GM23338 (cell line): ENCODE measurements at regions not wholly inside any gene's neighbourhood (a gene's known extent, or its start where the extent isn't known, plus 50 kb on each side); places are given as distances from the start of the nearest gene placed in this dataset.

ENCODE experiments used
- ATAC-seq: fragments of 200-7000 bp; cut with Tn5 transposase; 3 replicates; pipeline ENCODE4 v1.9.1; 2020
- DNase-seq: peaks from one replicate; pipeline ENCODE4 v3.0.0-alpha.2; 2015; ENCODE audit warnings: low spot score
- H2AFZ ChIP-seq: fragments of 200-600 bp; sonication (generic); 2 replicates; pipeline ENCODE4 v1.8.0; 2016; ENCODE audit warnings: antibody characterized with exemption, mild to moderate bottlenecking, moderate library complexity
- H3F3A ChIP-seq: fragments of 200-600 bp; sonication (generic); replicated peaks from 2 replicates; pipeline ENCODE4 v1.8.0; 2017; ENCODE audit warnings: antibody characterized with exemption, mixed run types, low read depth
- H3K27ac ChIP-seq: fragments of 200-600 bp; sonication (generic); 2 replicates; pipeline ENCODE4 v1.6.1; 2016; ENCODE audit warnings: low read depth
- H3K27me3 ChIP-seq: fragments of 200-600 bp; sonication (generic); 2 replicates; pipeline ENCODE4 v1.8.0; 2016; ENCODE audit warnings: mild to moderate bottlenecking, mixed run types, moderate library complexity; ENCODE audit not compliant: insufficient read depth
- H3K36me3 ChIP-seq: fragments of 200-600 bp; sonication (generic); 2 replicates; pipeline ENCODE4 v1.8.0; 2016; ENCODE audit warnings: mild to moderate bottlenecking; ENCODE audit not compliant: insufficient read depth
- H3K4me1 ChIP-seq: fragments of 200-600 bp; sonication (generic); 2 replicates; pipeline ENCODE4 v1.8.0; 2016; ENCODE audit warnings: mild to moderate bottlenecking, moderate library complexity; ENCODE audit not compliant: insufficient read depth
- H3K4me2 ChIP-seq: fragments of 200-600 bp; sonication (generic); 2 replicates; pipeline ENCODE4 v1.7.1; 2017; ENCODE audit warnings: mixed run types
- H3K4me3 ChIP-seq: fragments of 200-600 bp; sonication (generic); 2 replicates; pipeline ENCODE4 v1.6.1; 2016; ENCODE audit warnings: mixed run types
- H3K79me2 ChIP-seq: fragments of 200-600 bp; sonication (generic); replicated peaks from 2 replicates; pipeline ENCODE4 v1.8.0; 2017; ENCODE audit warnings: mild to moderate bottlenecking; ENCODE audit not compliant: insufficient read depth
- H3K9me2 ChIP-seq: fragments of 200-600 bp; sonication (generic); 2 replicates; pipeline ENCODE4 v1.8.0; 2017; ENCODE audit not compliant: insufficient read depth
- H4K20me1 ChIP-seq: fragments of 200-600 bp; sonication (generic); replicated peaks from 2 replicates; pipeline ENCODE4 v1.8.0; 2017; ENCODE audit warnings: mild to moderate bottlenecking; ENCODE audit not compliant: insufficient read depth
- H3K27ac Mint-ChIP-seq: 2 replicates; pipeline ENCODE4 v1.8.0; 2020; ENCODE audit warnings: inconsistent platforms, mild to moderate bottlenecking, moderate library complexity, mixed read lengths
- H3K27me3 Mint-ChIP-seq: 3 replicates; pipeline ENCODE4 v1.8.0; 2022; ENCODE audit warnings: low read depth, mild to moderate bottlenecking, moderate library complexity, mixed read lengths, inconsistent platforms; ENCODE audit not compliant: insufficient read depth, poor library complexity
- H3K36me3 Mint-ChIP-seq: 3 replicates; pipeline ENCODE4 v1.8.0; 2021; ENCODE audit warnings: low read depth, mild to moderate bottlenecking, inconsistent platforms, moderate library complexity, mixed read lengths
- H3K4me1 Mint-ChIP-seq: 3 replicates; pipeline ENCODE4 v1.8.0; 2020; ENCODE audit warnings: mild to moderate bottlenecking, inconsistent platforms, mixed read lengths
- H3K4me3 Mint-ChIP-seq: 3 replicates; pipeline ENCODE4 v1.8.0; 2021; ENCODE audit warnings: moderate library complexity, mild to moderate bottlenecking, inconsistent platforms, mixed read lengths
- H3K9me3 Mint-ChIP-seq: 3 replicates; pipeline ENCODE4 v1.8.0; 2020; ENCODE audit warnings: moderate library complexity, mild to moderate bottlenecking, inconsistent platforms, mixed read lengths
- CREB1 ChIP-seq: fragments of 250-450 bp; sonication (Bioruptor Pico); IDR thresholded peaks from 2 replicates; pipeline ENCODE4 v1.5.0; 2020; ENCODE audit warnings: low read depth, mild to moderate bottlenecking, moderate library complexity
- CTCF ChIP-seq, 2 experiments: fragments of 200-600 bp in 1 of 2; sonication (generic) in 1 of 2; conservative IDR thresholded peaks; 2 replicates each; pipeline versions ENCODE4 v1.5.1 to v1.6.1; 2016 to 2017; ENCODE audit warnings: antibody characterized with exemption in 2 of 2, low read depth in 2 of 2, mild to moderate bottlenecking in 2 of 2, moderate library complexity in 1 of 2
- ETS1 ChIP-seq: IDR thresholded peaks from 2 replicates; pipeline ENCODE4 v1.6.1; 2016; ENCODE audit warnings: antibody characterized with exemption
- EZH2 ChIP-seq: fragments of 200-600 bp; sonication (generic); IDR thresholded peaks from one replicate; pipeline ENCODE4 v1.8.0; 2017; ENCODE audit warnings: antibody characterized with exemption, mild to moderate bottlenecking, low read depth; ENCODE audit not compliant: unreplicated experiment
- EZH2phosphoT487 ChIP-seq: fragments of 200-600 bp; sonication (generic); IDR thresholded peaks from one replicate; pipeline ENCODE4 v1.8.1; 2018; ENCODE audit warnings: antibody characterized with exemption; ENCODE audit not compliant: unreplicated experiment
- JUNB ChIP-seq: IDR thresholded peaks from one replicate; pipeline ENCODE4 v1.6.1; 2016; ENCODE audit warnings: antibody characterized with exemption; ENCODE audit not compliant: unreplicated experiment
- NANOG ChIP-seq: IDR thresholded peaks from 2 replicates; pipeline ENCODE4 v1.6.1; 2016; ENCODE audit warnings: antibody characterized with exemption, borderline replicate concordance
- POLR2AphosphoS5 ChIP-seq: IDR thresholded peaks from 2 replicates; pipeline ENCODE4 v1.6.1; 2016; ENCODE audit warnings: antibody characterized with exemption, low read depth
- REST ChIP-seq: IDR thresholded peaks from one replicate; pipeline ENCODE4 v1.6.1; 2018; ENCODE audit warnings: antibody characterized with exemption; ENCODE audit not compliant: unreplicated experiment
- STAT1 ChIP-seq: IDR thresholded peaks from one replicate; pipeline ENCODE4 v1.6.1; 2016; ENCODE audit warnings: antibody characterized with exemption; ENCODE audit not compliant: unreplicated experiment
- ZNF114 ChIP-seq: fragments of 250-450 bp; sonication (Bioruptor Pico); IDR thresholded peaks from 2 replicates; pipeline ENCODE4 v1.5.0; 2020; ENCODE audit warnings: mild to moderate bottlenecking, moderate library complexity
- ZNF331 ChIP-seq: fragments of 250-450 bp; sonication (Bioruptor Pico); IDR thresholded peaks from 2 replicates; pipeline ENCODE4 v1.5.0; 2020; ENCODE audit warnings: low read depth, mild to moderate bottlenecking, moderate library complexity
- ZNF462 ChIP-seq: fragments of 250-450 bp; sonication (Bioruptor Pico); IDR thresholded peaks from 2 replicates; pipeline ENCODE4 v1.5.0; 2020; ENCODE audit warnings: mild to moderate bottlenecking, moderate library complexity

GRCh38 chr6:6533176-6533575, 55.3 kb upstream of the LY86 start:
- H2AFZ ChIP-seq = no peak overlapping the region
- no peaks in the 10 kb centered on the region for H3K79me2 ChIP-seq
- no peak overlapping the region for H3K4me2 ChIP-seq
- Mint-ChIP-seq H3K27ac (no peak overlapping the region), H3K9me3 (no peaks in the 10 kb centered on the region), H3K4me3 (no peak overlapping the region), H3K27me3 (peaks cover 1% of the 10 kb centered on the region), H3K4me1 (peaks cover 2% of the 10 kb centered on the region; the same call in 2 of the 3 replicates), H3K36me3 (no peaks in the 10 kb centered on the region)
- peaks cover 4% of the 10 kb centered on the region for H3K9me2 ChIP-seq
- peaks cover 7% of the 10 kb centered on the region for H3K4me1 ChIP-seq
- H3F3A ChIP-seq = no peaks in the 10 kb centered on the region
- no peaks in the 10 kb centered on the region for H3K36me3 ChIP-seq
- no peaks in the 10 kb centered on the region for H4K20me1 ChIP-seq
- H3K27me3 ChIP-seq = no peaks in the 10 kb centered on the region
- TF ChIP-seq ZNF114 (CRISPR knock-in tag) = no peak
- TF ChIP-seq NANOG = no peak
- TF ChIP-seq CREB1 (CRISPR knock-in tag) = no peak
- TF ChIP-seq EZH2phosphoT487 = no peak
- no peak for TF ChIP-seq ZNF331 (CRISPR knock-in tag)
- TF ChIP-seq CTCF (conservative IDR thresholded peaks at IDR 0.05; ENCODE audit: low read depth in 2 of 2) = no peak
- TF ChIP-seq ETS1 = no peak
- TF ChIP-seq ZNF462 (CRISPR knock-in tag) = no peak
- no peak for TF ChIP-seq POLR2AphosphoS5
- no peak for TF ChIP-seq STAT1
- no peak for TF ChIP-seq JUNB
- no peak for TF ChIP-seq EZH2
- TF ChIP-seq REST = no peak
- no peak overlapping the region for H3K27ac ChIP-seq
- ATAC-seq (no peak), DNase-seq (no peak)
- H3K4me3 ChIP-seq = no peak overlapping the region
